HepG2 (cell line): ENCODE measurements at regions not wholly inside any gene's neighbourhood (a gene's known extent, or its start where the extent isn't known, plus 50 kb on each side); places are given as distances from the start of the nearest gene placed in this dataset.

Experiments used
- ATAC-seq: fragments of 200-7000 bp; cut with Tn5 transposase; 3 replicates; pipeline ENCODE4 v1.9.1; 2020; ENCODE audit warnings: mild to moderate bottlenecking, moderate library complexity
- BruUV-seq: library from RNA; stranded (reverse); fragments of 400-500 nt; replicated peaks from 2 replicates; lab custom pipeline; 2021; lab: Mats Ljungman, UMichigan
- CTCF ChIA-PET: fragments of 300-600 bp; formaldehyde crosslinking; extraction: SDS; loops from one replicate; lab custom pipeline; 2021; ENCODE audit warnings: low total read pairs, inconsistent platforms, low intra/inter-chr PET ratio; lab: Yijun Ruan, JAX
- POLR2A ChIA-PET: fragments of 350-600 bp; sonication (Branson Sonifier 250); formaldehyde crosslinking; loops from one replicate; lab custom pipeline; 2020; ENCODE audit warnings: antibody characterized with exemption, inconsistent platforms; lab: Yijun Ruan, JAX
- DNase-seq: peaks from one replicate; pipeline ENCODE4 v3.0.0-alpha.2; 2015; ENCODE audit warnings: low spot score
- FAIRE-seq: peaks from 3 replicates; lab custom pipeline; 2011; peaks lifted over from hg19 to GRCh38; lab: Jason Lieb, UNC
- H2AFZ ChIP-seq: one replicate; pipeline ENCODE4 v1.6.1; 2011; ENCODE audit warnings: low read length, inconsistent platforms
- H3K27ac ChIP-seq: fragments of 300-600 bp; 3 replicates; pipeline ENCODE4 v1.8.0; 2011; ENCODE audit warnings: mixed run types, mild to moderate bottlenecking, mixed read lengths, low read length, inconsistent platforms; ENCODE audit not compliant: insufficient read depth; ENCODE audit errors: extremely low read length
- H3K27me3 ChIP-seq, 2 experiments: fragments of 200-600 bp in 1 of 2; 2 replicates in 1 of 2; 3 replicates in 1 of 2; pipeline versions ENCODE4 v1.6.0 to v1.8.0; 2011; ENCODE audit warnings: low read length in 2 of 2, mild to moderate bottlenecking in 2 of 2, moderate library complexity in 2 of 2, inconsistent platforms in 1 of 2; ENCODE audit not compliant: insufficient read depth in 2 of 2, control insufficient read depth in 1 of 2
- H3K36me3 ChIP-seq, 2 experiments: fragments of 200-600 bp in 1 of 2; replicated peaks in 1 of 2; 2 replicates in 1 of 2; 3 replicates in 1 of 2; pipeline versions ENCODE4 v1.5.1 to v1.8.0; 2011; ENCODE audit warnings: low read length in 2 of 2, inconsistent platforms in 1 of 2; ENCODE audit not compliant: insufficient read depth in 2 of 2, control insufficient read depth in 1 of 2
- H3K4me1 ChIP-seq: 2 replicates; pipeline ENCODE4 v1.5.1; 2012; ENCODE audit warnings: low read length, inconsistent platforms; ENCODE audit not compliant: insufficient read depth
- H3K4me2 ChIP-seq: 2 replicates; pipeline ENCODE4 v1.6.0; 2011; ENCODE audit warnings: low read depth, low read length, inconsistent platforms
- H3K4me3 ChIP-seq, 3 experiments: fragments of 200-600 bp in 1 of 3; sonication (generic), shearing (Covaris generic) in 1 of 3; replicated peaks in 1 of 3; 2 replicates each; pipeline ENCODE4 v1.5.1; 2011 to 2016; ENCODE audit warnings: low read length in 3 of 3, inconsistent platforms in 2 of 3, low read depth in 2 of 3, mild to moderate bottlenecking in 2 of 3, control low read depth in 1 of 3, mixed read lengths in 1 of 3; ENCODE audit not compliant: insufficient read depth in 1 of 3
- H3K79me2 ChIP-seq: one replicate; pipeline ENCODE4 v1.6.1; 2011; ENCODE audit warnings: low read length, inconsistent platforms; ENCODE audit not compliant: insufficient read depth
- H3K9ac ChIP-seq: 2 replicates; pipeline ENCODE4 v1.6.0; 2011; ENCODE audit warnings: mild to moderate bottlenecking, low read depth, low read length, inconsistent platforms; ENCODE audit not compliant: insufficient read depth
- H3K9me3 ChIP-seq: 2 replicates; pipeline ENCODE4 v1.5.1; 2012; ENCODE audit warnings: mild to moderate bottlenecking, low read length
- H4K20me1 ChIP-seq: 2 replicates; pipeline ENCODE4 v1.6.0; 2011; ENCODE audit warnings: inconsistent platforms, mild to moderate bottlenecking, low read length, moderate library complexity; ENCODE audit not compliant: insufficient read depth
- CEBPG ChIP-seq: IDR thresholded peaks from 2 replicates; pipeline ENCODE4 v1.6.1; 2016
- HNRNPL ChIP-seq: fragments of 200-400 bp; formaldehyde crosslinking; IDR thresholded peaks from 2 replicates; pipeline ENCODE4 v1.6.1; 2017; ENCODE audit warnings: mild to moderate bottlenecking, low read depth, low read length
- JUND ChIP-seq: sonication (generic); formaldehyde crosslinking; IDR thresholded peaks from 2 replicates; pipeline ENCODE4 v1.8.0; 2022; ENCODE audit warnings: mild to moderate bottlenecking, missing genetic modification reagents
- NBN ChIP-seq: fragments of 450-650 bp; conservative IDR thresholded peaks from 2 replicates; pipeline ENCODE4 v1.6.1; 2017
- PAWR ChIP-seq: sonication (generic); formaldehyde crosslinking; IDR thresholded peaks from 2 replicates; pipeline ENCODE4 v1.4.0; 2020; ENCODE audit warnings: missing genetic modification reagents, mild to moderate bottlenecking, borderline replicate concordance
- PRDM4 ChIP-seq: sonication (generic); formaldehyde crosslinking; IDR thresholded peaks from 2 replicates; pipeline ENCODE4 v1.9.0; 2021; ENCODE audit warnings: missing genetic modification reagents, borderline replicate concordance
- ZFP1 ChIP-seq: IDR thresholded peaks from 2 replicates; pipeline ENCODE4 v1.6.1; 2016
- ZNF234 ChIP-seq: sonication (generic); formaldehyde crosslinking; conservative IDR thresholded peaks from 2 replicates; pipeline ENCODE4 v1.5.1; 2020; ENCODE audit warnings: mild to moderate bottlenecking, missing genetic modification reagents
- ZNF441 ChIP-seq: sonication (generic); formaldehyde crosslinking; IDR thresholded peaks from 2 replicates; pipeline ENCODE4 v1.7.0; 2021; ENCODE audit warnings: missing genetic modification reagents, borderline replicate concordance
- ZNF776 ChIP-seq: sonication (generic); formaldehyde crosslinking; IDR thresholded peaks from 2 replicates; pipeline ENCODE4 v1.4.0; 2020; ENCODE audit warnings: mild to moderate bottlenecking, missing genetic modification reagents
- ZNF879 ChIP-seq: sonication (generic); formaldehyde crosslinking; IDR thresholded peaks from 2 replicates; pipeline ENCODE4 v1.8.1; 2023; ENCODE audit warnings: missing genetic modification reagents
- WGBS: methylation state at CpG from one replicate; pipeline ENCODE4 v1.1.6; 2017; ENCODE audit warnings: low lambda C conversion rate; 5-methylcytosine and 5-hydroxymethylcytosine counted together
- in situ Hi-C: cut with HindIII; loops from 2 replicates; pipeline ENCODE4 v1.10.0; 2017; ENCODE audit warnings: low pct_unique_long_range_greater_than_20kb; ENCODE audit not compliant: extremely low pct_ligation_motif_present
- intact Hi-C: fragments of 100-400 bp; cut with micrococcal nuclease; formaldehyde crosslinking; loops from one replicate; pipeline ENCODE4 v1.10.0; 2022; ENCODE audit not compliant: unreplicated experiment
- TF ChIP-seq, protein P1 (sequence below): IDR thresholded peaks from 2 replicates; pipeline ENCODE4 v1.6.1; 2016
- TF ChIP-seq, protein P2 (sequence below): conservative IDR thresholded peaks from 2 replicates; pipeline ENCODE4 v1.6.1; 2018; ENCODE audit warnings: missing genetic modification reagents
- TF ChIP-seq, protein P3 (sequence below): sonication (generic); formaldehyde crosslinking; conservative IDR thresholded peaks from 2 replicates; pipeline ENCODE4 v1.5.0; 2020; ENCODE audit warnings: missing genetic modification reagents

DNA sequence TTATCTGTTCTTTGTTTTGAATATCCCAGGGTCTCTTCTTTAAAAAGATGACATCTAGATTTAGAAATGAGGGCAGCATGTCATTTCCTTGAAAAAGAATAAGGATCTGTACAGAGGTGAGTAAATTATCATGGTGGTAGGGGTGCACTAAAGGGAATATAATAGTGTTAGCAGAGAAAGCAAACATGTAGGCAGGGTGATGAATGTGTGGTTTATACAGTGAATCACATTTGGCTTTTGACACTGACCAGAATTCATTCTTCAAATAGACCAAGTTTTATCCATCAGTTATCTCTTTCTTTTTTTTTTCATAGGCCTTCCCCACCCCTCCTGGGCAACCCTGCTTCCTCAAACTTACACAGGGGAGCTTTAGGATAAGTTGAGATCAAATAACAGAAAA, 184.5 kb upstream of the LRP1B start (continued):
- no peak for TF ChIP-seq PRDM4 (CRISPR knock-in tag)
- TF ChIP-seq, all 625 proteins: peak for 0

GRCh38 chr2:142314164-142314563, 183.3 kb upstream of the LRP1B start:
- H4K20me1 ChIP-seq: no peaks in the 10 kb centered on the region
- H3K27ac ChIP-seq: no peak overlapping the region
- DNase-seq (no peak), ATAC-seq (no peak), FAIRE-seq (no peak)
- no peaks in the 10 kb centered on the region for H3K4me1 ChIP-seq
- in situ Hi-C loops: no loop called here
- H3K4me3 ChIP-seq: no peak overlapping the region
- no peaks in the 10 kb centered on the region for H3K27me3 ChIP-seq
- ChIA-PET CTCF (no interaction called here), POLR2A (no interaction called here)
- H2AFZ ChIP-seq: no peak overlapping the region
- H3K79me2 ChIP-seq: no peaks in the 10 kb centered on the region
- no peak for TF ChIP-seq ZNF776 (CRISPR knock-in tag)
- TF ChIP-seq JUND (CRISPR knock-in tag): no peak
- TF ChIP-seq, protein P1, sequence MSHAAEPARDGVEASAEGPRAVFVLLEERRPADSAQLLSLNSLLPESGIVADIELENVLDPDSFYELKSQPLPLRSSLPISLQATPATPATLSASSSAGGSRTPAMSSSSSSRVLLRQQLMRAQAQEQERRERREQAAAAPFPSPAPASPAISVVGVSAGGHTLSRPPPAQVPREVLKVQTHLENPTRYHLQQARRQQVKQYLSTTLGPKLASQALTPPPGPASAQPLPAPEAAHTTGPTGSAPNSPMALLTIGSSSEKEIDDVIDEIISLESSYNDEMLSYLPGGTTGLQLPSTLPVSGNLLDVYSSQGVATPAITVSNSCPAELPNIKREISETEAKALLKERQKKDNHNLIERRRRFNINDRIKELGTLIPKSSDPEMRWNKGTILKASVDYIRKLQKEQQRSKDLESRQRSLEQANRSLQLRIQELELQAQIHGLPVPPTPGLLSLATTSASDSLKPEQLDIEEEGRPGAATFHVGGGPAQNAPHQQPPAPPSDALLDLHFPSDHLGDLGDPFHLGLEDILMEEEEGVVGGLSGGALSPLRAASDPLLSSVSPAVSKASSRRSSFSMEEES (CRISPR knock-in tag): no peak
- TF ChIP-seq, protein P2, sequence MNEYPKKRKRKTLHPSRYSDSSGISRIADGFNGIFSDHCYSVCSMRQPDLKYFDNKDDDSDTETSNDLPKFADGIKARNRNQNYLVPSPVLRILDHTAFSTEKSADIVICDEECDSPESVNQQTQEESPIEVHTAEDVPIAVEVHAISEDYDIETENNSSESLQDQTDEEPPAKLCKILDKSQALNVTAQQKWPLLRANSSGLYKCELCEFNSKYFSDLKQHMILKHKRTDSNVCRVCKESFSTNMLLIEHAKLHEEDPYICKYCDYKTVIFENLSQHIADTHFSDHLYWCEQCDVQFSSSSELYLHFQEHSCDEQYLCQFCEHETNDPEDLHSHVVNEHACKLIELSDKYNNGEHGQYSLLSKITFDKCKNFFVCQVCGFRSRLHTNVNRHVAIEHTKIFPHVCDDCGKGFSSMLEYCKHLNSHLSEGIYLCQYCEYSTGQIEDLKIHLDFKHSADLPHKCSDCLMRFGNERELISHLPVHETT (CRISPR knock-in tag): no peak
- no peak for TF ChIP-seq PAWR (CRISPR knock-in tag)
- no peak for TF ChIP-seq ZNF441 (CRISPR knock-in tag)
- TF ChIP-seq CEBPG (CRISPR knock-in tag): no peak
- no peak for TF ChIP-seq ZNF234 (CRISPR knock-in tag)
- no peak for TF ChIP-seq HNRNPL
- no peak for TF ChIP-seq NBN
- TF ChIP-seq, protein P3, sequence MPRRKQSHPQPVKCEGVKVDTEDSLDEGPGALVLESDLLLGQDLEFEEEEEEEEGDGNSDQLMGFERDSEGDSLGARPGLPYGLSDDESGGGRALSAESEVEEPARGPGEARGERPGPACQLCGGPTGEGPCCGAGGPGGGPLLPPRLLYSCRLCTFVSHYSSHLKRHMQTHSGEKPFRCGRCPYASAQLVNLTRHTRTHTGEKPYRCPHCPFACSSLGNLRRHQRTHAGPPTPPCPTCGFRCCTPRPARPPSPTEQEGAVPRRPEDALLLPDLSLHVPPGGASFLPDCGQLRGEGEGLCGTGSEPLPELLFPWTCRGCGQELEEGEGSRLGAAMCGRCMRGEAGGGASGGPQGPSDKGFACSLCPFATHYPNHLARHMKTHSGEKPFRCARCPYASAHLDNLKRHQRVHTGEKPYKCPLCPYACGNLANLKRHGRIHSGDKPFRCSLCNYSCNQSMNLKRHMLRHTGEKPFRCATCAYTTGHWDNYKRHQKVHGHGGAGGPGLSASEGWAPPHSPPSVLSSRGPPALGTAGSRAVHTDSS (CRISPR knock-in tag): no peak
- no peak for TF ChIP-seq ZNF879
- TF ChIP-seq ZFP1 (CRISPR knock-in tag): no peak
- no TSS peak for BruUV-seq
- H3K9me3 ChIP-seq: peaks cover 34% of the 10 kb centered on the region
- H3K9ac ChIP-seq: no peak overlapping the region
- H3K36me3 ChIP-seq: no peaks in the 10 kb centered on the region
- no peak overlapping the region for H3K4me2 ChIP-seq
- 4% methylated on average over 2 of the region's 2 CpGs for WGBS
- intact Hi-C loops: no loop called here
